Brain pericyte (primary cell): ENCODE measurements at regions not wholly inside any gene's neighbourhood (a gene's known extent, or its start where the extent isn't known, plus 50 kb on each side); places are given as distances from the start of the nearest gene placed in this dataset.

Experiments used
- DNase-seq: peaks from one replicate; pipeline ENCODE4 v3.0.0-alpha.2; 2012; ENCODE audit warnings: low read depth, low spot score

DNA sequence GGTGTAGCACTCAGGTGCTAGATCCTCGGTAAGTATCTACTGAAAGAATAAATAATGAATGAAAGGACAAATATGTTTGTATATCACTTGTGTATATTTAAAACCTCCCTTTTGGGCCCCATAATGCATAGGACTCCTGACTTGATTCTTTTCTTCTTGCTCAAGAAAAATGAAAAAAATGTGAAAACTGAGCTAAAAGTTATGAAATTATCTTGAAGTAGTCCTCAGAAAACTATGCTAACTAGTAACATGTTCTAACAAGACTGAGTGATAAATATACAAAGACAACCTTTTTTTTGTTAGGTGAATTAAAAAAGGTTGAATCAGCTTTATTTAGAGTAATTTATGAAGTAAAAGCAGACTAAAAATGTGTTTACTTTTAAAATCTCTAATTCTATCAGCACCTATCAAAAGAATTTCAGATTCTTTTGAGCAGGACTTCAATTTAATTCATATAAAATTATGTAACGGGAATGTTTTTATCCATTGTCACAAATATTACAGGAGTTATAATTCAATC lies 247.8 kb upstream of the JAG1 start:
- DNase-seq = no peak

DNA sequence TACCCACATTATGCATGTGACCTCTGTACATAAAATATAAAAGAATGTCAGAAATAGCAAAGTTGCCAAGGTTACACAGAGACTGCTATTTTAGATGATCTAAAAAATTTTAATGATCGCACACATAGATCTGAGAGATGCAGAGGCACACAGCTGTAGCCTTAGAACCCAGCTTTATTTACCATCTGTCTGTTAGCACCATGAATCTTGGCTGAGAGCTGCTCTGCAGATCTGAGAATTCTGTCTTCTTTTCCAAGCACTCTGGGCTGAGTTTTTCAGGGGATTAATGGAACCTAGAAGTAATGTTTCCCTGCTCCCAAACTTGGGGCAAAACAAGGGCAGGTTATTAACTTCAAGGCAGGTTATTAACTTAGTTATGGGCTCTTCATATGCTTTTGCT lies 248.7 kb upstream of the JAG1 start:
- DNase-seq = no peak

GRCh38 chr20:10922941-10923340 lies 249.1 kb upstream of the JAG1 start:
- DNase-seq = peak; percentile 36

DNA sequence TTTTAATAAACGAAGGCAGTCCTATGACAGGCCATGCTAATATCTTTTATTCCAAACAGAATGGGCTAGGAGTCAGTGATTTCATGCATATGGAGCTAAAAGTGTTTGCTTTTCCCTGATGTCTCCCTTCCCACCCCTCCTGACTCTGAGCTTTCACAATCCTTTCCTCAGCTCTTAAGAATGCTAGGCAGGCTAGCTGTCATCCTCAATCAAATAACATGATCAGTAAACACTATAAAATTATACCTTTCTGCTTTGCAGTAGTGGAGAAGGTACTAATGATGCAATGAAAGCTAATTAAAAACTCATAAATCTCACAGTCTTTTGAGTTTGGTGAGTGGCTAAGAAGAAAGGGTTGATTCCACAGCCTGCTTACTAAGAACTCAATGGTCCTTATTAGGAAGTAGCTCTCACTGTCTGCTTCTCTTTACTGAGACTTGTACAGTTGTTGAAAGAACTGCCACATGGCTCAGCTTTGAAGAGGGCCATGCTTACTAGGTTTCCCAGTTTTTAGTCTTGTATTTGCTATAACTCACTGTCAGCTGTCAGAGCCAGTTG lies 250.9 kb upstream of the JAG1 start:
- DNase-seq = no peak

GRCh38 chr20:10925767-10926166 lies 252.0 kb upstream of the JAG1 start:
- no peak for DNase-seq

- no peak for DNase-seq
Observed at GRCh38 chr20:10927011-10927583, 253.3 kb upstream of the JAG1 start.

- no peak for DNase-seq
Observed at GRCh38 chr20:10927936-10928840, 254.4 kb upstream of the JAG1 start.

GRCh38 chr20:10928841-10929421 lies 255.1 kb upstream of the JAG1 start:
- no peak for DNase-seq

DNA sequence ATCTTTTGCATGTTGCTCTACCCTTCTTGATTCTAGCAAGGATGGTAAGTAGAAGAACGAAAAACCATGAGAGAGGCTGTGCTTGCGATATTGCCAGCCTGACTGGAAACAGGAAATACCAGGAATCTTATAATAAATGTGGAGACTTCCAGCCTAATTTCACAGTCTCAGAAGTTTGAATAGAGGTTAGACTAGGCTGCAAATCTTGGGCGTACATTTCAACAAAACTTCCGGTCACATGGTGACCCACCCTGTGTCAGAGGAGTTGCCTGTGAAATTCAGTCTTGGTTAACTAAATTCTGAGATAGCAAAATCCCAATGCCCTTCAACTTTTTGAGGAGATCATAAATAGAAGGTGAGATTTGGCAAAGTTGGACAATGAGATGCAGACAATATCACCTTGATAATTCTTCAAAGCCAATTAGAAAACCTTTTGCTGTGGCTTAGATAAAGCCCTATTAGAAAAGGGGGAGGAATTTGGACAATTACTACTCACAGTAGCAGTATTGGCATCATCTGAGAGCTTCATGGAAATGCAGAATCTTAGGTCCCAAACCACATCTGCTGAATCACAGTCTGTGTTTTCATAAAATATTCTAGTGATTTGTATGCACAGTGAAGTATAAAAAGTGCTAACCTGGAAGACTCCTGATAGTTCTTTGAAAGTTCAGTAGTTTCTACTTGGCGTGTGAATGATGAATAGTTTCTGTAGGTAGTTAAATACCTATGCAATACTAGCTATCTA lies 262.0 kb upstream of the JAG1 start:
- DNase-seq = no peak

DNA sequence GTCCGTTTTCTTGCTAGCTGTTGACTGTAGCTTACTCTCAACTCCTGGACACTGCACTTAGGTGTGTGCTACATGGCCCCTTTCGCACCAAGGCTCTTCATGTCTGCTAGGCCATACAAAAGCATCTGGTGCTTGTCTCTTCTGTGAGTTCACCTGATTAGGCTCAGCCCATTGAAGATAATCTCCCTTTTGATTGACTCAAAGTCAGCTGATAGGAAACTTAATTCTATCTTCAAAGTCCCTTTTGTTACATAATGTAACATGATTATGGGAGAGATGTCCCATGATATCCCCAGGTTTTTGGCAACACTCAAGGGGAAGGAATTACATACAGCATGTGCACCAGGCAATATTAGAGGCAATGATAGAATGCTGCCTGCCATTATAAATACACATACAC lies 263.0 kb upstream of the JAG1 start:
- DNase-seq = no peak

- DNase-seq = no peak
Observed at GRCh38 chr20:10939331-10939941, 265.6 kb upstream of the JAG1 start.

DNA sequence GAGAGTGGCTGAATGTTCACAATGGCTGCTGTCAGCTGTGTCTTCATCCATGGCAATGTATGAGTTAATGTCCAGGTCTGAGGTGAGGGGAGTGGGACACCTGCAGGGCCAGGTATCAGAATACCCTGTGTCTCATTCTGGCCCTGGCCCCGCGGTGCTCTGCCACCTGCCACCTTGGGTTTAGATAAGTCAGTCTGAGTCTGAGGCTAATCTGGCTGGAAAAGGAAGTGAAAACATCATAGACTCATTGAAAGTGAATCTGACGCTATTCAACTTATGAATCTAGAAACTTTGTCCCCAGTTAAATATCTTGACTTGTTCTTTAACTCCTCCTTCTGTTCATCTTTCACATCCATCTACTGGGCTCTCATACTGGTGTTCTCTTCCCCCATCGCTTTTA lies 267.1 kb upstream of the JAG1 start:
- DNase-seq = no peak

- DNase-seq = no peak
Observed at GRCh38 chr20:10943686-10944265, 270.0 kb upstream of the JAG1 start.

DNA sequence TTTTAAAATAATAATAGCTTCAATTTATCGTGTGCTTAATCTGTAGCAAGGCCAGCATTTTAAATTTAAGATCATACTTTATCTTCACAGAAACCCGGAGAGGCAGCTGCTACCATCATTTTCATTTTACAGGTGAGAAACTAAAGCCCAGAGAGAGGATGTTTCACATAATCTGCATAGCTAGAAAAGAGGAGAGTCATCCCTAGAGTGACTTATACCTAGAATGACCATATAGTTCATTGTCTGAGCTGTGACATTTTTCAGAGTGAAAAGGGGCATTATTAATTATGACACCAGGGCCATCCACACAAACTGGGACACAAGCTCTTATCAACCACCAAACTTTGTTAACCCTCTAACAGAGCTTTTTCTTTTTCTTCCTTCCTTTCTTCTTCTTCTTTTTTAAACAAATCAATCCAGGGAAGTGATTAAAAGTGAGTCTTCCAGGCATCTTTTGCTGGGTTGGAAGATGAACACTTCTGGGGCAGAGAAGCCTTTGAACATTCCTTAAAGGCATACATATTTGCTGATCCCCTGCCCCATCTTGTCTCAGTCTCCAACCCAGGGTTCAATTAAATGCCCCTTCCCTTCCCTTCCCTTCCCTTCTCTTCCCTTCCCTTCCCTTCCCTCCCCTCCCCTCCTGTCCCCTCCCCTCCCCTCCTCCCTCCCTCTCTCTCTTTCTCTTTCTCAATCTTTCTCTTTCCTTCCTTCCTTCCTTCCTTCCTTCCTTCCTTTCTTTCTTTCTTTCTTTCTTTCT lies 272.5 kb upstream of the JAG1 start:
- DNase-seq = no peak

DNA sequence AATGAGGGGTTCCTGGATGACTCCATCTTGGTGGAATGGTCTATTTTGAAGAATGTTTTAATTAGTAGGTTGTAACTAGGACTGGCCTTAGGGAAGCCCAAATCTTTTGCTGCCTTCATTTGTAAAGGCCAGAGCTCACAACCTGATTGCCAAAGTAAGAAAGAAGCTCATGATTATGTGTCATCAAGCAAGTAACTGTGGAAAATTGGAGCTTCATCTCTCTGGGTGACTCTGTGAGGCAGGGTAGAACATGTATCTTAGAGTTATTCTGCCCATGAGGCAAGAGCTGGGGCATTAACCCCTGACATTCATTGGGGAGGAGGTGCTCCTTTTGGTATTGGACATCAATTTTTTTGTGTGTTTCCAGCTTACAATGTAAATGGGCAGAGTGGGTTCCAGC lies 273.9 kb upstream of the JAG1 start:
- DNase-seq = no peak

DNA sequence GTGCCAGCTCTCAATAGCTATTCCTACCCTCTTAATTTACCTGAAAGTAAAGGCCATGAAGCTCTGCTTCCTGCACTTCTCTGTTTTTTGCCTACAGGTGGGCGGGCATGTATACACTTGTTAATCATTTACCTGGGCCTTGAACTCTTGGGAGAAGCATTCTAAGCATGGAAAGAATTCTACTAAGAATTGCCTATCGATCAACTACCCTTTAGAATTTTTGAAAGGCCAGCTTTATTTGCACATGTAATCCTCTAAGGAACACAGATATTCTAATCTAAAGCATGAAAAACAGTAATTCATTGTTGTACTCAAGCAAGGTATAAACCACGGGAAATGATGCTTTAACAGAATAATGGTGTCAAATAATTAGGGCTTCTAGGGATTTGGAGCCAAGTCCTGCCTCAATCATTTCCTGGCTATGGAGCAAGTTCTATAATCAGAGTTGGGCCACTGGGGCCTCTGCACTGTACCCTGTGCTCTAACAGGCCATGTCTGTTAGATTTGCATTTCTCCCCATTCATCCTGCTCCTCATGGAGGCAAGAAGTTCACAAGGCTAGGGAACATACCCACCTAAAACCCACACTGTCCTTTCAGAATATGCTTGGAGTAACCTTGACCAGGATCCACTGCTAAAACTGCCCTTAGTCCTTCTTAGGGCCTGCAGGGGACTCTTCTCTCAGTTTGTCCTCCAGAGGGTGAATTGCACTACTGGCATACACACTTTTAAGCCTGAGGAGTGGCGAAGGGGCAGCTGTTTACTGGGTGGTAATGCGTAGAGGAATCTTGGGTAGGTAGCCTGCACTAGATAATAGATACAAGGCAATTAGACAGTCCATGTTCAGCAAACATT lies 276.4 kb upstream of the JAG1 start:
- no peak for DNase-seq

GRCh38 chr20:10951216-10951615 lies 277.4 kb upstream of the JAG1 start:
- no peak for DNase-seq

DNA sequence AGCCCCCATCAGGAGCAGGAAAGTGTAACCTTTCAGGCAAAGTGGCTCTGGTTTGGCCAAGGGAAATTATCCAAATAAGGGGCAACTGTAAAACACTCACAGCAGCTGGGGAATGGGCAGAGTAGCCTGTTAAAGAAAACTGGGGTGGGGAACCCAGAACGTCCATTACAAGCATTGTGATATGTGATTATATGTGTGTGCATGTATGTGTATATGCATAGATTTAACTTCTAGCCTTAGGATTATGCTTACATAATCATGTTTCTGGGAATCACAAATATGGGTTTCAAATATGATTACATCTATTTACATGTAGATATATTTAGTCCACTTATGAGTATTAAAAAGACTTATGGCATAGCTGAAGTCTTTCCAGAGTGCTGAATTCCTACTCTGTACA lies 278.1 kb upstream of the JAG1 start:
- DNase-seq = no peak

DNA sequence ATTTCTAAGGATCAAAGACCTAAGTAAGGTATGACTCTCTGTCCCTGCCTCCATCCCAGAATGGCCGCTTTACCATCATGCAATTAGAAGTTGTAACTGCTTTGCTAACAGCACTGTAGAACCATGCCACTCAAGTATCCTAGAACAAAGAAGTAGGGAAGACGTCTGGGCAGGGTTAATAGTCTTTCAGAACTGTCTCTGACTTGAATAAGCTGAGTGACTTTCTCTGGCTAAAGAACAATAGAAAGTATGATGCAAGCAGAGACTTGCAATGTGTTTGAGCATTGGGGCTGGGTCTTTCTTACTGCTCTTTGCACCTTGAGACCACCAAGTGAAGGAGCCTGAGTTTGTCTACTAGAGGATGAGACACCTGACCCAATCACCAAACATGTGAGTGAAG lies 279.6 kb upstream of the JAG1 start:
- DNase-seq = no peak
